HG02938 (cell line): ENCODE measurements at regions not wholly inside any gene's neighbourhood (a gene's known extent, or its start where the extent isn't known, plus 50 kb on each side); places are given as distances from the start of the nearest gene placed in this dataset.
"Not testable (repeated sequence)": the region's sequence is repeated elsewhere in the genome, so short reads cannot be mapped to it uniquely, and the experiment has no call there.

Experiments used
- ATAC-seq: cut with Tn5 transposase; IDR thresholded peaks from one replicate; pipeline ENCODE4 v1.9.1; 2021; ENCODE audit warnings: mild to moderate bottlenecking, moderate library complexity; ENCODE audit not compliant: unreplicated experiment

DNA sequence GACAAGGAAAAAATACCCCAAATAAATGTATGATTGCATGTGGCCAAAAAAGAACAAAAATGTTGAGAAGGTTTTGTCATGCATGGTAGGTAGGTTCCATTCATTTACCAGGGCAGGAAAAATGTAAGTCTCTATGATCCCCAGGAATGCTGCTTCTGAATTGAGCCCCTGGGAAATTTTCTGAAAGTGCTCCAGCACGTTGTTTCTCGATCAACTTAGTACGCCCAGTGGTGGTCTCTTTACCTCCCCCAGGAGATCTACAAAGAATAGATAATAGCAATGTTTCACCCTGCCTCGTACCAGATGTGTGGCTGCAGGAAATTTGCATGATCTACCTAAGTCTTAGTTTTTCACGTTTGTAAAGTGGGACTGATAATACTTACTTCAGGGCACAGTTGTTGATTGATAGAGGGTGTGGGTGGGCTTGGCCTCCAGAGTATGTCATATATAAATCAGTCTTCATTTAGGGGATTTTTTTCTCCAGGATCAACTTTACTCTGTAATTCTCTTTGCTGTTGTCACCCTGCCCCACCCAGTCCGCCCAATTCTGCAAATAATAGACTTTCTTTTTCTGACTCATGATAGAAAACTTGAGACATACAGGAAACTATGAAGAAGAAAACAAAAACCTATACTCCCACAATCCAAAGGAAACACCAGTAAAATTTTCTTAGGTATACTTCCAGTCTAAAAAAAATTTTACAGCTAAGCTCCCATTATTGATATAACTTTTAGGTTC is 462.0 kb upstream of the RUNX1 start:
- ATAC-seq: no peak

DNA sequence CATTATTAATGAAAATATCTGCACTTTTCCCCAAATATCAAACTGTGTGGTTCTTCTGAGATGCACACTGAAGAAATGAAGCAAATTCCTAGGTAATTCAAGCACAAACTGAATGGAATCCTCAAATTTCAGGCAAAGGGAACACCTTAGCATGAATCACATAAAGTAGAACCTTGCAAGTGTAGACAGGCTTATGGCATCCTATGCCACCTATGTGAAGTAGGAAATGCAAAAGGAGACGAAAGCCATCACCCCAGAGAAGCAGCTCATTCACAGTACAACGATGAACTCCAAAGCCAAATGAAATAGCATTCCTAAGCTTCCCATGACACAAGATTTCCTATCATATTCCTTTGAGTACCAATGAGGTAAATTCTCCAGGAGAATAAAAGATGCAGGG is 461.2 kb upstream of the RUNX1 start:
- ATAC-seq: no peak

DNA sequence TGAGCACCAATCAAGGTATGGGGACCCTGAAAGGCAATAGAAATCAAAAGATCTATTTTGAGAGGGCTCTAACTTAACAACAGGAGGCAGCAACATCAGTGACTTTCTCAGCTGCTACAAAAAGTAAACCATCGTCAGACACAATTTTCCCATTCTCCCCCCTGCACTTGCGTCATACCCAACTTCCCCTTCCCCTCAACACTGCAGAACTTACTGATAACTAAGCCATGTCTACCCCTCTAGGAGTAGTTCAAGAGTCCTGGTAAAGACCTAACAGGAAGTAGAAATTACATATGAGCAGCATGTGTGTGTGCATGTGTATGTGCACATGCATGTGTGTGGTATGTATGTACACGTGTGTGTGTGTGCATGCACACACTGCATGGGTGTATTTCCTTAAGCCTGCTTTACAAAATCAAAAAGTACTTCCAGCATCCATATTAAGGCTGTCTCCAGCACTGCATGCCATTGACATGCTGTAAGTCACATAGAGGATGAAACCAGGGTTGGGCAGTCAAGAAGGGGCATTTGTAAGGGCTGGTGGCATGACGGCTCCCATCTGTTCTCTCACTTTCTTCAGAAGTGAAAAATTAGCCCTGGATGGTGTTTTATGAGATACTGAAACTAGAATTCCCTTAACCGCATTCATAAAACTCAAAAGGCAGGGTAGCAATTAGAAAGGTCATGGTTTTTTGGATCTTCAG is 460.1 kb upstream of the RUNX1 start:
- no peak for ATAC-seq

DNA sequence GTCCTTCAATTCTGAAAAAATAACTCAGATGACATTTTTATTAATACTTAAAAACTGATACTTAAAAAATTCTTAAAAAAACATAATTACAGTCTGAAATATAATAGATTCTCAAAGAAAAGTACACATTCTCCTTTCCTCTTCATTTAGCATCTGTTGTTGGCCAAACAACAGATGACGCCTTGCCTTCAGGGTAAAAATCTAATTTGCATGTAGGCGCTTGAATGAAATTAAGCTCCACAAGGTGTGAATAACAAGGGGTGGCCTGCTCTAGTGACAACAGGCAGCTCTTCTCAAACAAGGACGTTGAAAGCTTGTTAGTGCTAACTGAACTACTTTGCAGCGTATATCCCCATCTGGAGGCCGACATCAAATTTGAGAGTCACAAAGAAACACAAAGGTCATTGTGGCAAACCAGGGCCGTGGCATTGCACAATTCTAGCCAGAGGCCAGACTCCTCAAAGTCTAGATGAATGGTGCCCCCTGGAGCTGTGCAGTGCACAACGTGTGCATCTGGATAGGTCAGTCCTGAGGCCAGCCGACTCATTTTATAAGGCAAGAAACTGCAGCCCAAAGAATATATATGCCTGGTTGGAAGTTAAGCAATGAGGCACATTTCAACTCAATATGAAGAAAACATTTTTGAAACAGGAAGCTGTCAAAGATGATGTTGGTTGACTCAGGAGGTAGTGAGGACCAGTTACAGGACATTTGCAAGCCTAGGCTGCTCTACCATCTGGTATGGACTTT is 459.2 kb upstream of the RUNX1 start:
- no peak for ATAC-seq

DNA sequence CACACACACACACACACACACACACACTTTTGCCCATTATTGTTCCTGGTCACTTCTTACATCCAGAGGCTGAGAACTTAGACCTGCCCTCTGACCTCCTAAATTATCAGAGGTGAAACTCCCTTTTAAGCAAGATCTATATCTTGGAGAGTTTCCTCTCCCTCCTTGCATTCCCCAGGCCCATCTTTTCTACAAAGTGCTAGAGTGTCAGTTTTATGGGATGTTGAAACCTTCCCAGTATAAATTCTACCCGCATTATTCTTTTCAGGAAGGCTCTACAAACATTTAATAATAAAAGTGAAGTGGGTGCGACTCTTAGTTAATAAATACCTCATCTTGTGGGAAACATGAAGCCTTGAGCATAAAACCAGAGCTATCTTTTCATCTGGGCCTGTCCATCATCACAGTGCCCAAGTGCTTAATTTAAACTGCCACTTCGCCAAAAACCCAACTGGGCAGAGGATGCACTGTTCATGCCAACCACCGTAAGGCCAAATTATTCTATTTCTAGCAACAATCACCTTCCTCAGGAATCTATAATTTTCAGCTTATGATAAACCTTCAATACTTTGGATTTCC is 458.2 kb upstream of the RUNX1 start:
- no peak for ATAC-seq

DNA sequence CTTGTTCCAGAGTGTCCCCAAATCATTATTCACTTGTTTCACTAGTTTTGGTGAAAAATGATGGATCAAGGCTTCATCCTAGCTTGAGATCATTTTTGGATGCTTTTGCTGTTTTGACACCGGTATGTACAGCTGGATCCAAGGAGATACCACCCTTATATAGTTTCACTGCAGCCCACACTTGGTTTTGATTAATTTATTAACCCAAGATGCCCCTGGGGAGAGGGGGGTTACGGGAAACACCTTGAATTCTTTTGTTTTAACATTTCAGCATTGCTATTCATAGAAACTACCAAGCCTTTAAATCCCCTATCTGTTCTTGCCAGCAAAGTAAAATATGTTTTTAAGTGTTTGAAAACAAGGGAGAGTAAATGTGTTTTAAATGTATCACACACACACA is 457.7 kb upstream of the RUNX1 start:
- ATAC-seq: no peak

DNA sequence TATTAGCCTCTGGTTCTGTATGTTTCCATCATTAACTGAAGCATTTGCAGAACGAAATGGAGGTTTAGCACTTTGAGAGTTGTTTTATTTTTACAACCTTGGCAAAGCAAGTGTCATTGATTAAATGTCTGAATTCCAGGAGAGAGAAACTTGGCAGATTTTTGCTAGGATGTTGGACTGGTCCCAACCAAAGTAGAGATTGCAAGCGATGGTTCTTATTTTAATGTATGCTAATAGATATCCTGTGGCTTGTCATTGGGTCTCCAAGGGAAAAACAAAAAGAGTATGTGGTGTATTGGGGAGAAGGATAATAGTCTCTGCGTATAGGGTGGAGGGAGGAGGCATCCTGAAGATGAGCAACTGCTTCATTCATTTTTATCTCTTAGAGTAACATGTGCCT is 457.2 kb upstream of the RUNX1 start:
- no peak for ATAC-seq

DNA sequence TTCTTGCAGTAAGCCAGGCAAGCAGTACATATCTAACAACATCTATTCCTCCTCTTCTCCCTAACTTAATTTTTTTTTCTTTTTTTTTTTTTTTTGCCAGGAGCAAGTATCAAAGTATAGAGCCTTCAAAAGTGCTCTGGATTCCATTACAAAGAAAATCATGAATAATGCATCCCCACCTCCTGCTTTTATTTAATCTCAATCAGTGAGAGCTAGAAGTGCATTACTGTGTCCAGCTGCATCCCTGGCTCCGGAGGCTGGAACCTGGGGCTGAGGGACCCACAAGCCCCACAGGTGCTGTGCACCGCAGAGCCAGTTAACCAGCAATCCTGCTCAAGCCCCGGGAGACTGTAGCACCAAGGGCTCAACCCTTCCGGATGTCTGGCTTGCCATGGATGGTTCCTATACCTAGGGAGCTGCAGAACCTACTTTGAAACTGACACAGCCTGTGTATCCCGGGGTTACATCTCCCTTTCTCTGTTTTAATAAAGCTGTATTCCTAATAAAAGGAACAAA is 455.9 kb upstream of the RUNX1 start:
- ATAC-seq: no peak

DNA sequence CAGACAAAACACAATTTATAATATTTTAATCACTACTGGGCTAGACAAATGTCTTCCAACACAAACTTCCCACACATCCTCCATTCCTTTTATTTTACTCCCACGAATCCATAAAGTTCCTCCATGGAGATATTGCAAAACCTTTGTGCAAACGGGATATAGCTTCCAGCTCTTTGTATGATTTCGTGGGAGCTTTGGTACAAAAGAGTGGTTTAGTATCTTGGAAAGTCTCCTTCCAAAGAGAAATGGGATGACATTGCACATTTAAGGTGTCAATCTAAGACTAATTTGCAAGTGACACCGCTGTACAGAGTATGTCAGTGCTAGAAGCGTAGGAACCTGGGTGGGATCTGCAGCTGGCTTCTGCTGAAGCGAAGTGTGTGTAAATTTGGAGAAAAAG is 455.2 kb upstream of the RUNX1 start:
- ATAC-seq: no peak

DNA sequence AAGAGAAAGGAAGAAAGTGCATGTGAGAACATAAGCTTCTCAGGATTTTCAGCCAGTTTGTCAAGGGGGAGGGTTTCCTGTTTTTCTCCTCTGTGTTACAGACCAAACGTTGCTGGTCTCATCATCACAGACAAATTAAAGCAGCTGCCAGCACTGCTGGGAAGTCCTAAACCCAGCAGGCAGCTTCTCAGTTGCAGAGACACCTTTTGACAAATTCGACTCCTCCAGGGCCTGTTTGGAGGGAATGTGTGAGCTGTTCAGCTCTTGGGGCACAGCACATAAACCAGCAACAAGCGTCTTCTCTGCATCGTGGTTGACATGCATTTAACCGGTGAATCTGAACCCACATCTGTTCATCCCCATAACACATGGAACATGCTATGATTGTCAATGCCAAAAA is 454.6 kb upstream of the RUNX1 start:
- no peak for ATAC-seq

DNA sequence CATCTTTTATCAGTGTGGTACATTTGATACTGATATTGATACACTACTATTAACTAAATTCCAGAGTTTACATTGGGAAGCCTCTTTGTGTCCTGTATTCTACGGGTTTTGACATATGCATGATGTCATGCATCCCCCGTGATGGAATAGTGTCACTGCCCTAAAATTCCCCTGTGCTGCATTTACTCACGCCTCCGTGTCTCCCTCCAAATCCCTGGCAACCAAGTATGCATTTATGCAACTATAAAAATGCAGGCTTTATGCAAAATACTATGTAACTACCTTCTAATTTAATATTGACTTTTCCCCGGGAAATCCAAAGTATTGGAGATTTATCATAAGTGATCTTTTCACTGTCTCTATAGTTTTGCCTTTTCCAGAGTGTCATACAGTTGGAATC is 453.7 kb upstream of the RUNX1 start:
- ATAC-seq: no peak

DNA sequence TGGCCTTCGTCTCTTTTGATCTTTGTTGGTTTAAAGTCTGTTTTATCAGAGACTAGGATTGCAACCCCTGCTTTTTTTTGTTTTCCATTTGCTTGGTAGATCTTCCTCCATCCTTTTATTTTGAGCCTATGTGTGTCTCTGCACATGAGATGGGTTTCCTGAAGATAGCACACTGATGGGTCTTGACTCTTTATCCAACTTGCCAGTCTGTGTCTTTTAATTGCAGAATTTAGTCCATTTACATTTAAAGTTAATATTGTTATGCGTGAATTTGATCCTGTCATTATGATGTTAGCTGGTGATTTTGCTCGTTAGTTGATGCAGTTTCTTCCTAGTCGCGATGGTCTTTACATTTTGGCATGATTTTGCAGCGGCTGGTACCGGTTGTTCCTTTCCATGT is 448.4 kb upstream of the RUNX1 start:
- ATAC-seq: not testable (repeated sequence)

DNA sequence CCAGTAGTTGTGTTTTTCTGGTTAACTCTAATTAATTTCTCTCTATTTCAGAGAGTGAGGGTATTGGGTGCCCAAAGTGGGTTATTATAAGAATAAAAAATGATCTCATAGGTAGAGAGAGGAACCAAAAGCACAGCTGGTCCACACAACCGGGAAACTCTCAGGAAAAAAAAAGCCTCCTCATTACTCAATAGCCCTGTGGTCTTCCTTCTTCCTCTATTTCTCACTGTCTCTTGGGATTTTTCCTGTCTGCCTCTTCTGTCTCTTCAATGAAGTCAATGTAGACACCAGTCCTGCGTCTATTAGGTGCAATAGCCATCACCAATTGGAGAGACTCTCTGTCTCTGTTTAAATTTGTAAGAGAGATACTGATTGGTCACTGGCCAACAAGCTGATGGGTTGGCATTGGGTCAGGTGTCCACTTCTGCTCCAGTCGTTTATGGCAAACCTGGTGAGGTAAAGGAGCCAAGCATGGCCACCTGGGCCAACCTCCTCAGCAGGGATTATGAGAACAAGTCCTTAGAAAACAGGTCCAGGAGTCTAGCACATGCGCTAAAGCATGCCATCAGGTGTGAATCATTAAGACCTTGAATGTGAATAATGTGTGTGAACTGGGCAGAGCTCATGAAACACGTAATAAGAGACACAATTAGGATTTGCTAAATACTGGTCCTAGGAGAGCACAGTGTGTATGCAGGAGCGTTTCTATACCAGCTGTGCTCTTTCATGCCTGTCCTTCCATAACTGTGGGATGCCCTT is 443.0 kb upstream of the RUNX1 start:
- ATAC-seq: no peak

DNA sequence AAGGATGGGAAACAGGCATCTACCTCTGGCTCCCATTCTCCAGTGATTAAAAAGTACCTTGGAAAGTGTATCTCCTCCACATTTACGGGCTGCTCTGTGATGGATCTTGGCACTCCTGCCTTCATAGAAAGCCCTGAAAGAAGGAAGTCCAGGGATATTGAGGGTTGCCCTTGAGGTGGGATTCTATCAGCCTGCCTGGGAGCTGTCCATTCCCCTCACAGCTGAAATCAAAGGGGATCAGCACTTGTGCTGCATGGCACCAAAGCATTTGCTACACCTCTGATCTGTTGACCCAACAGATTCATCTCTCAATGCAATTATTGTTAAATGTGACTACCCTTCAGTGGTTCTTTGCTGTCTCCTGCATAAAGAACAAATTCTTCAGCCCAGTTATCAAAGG is 442.0 kb upstream of the RUNX1 start:
- no peak for ATAC-seq

DNA sequence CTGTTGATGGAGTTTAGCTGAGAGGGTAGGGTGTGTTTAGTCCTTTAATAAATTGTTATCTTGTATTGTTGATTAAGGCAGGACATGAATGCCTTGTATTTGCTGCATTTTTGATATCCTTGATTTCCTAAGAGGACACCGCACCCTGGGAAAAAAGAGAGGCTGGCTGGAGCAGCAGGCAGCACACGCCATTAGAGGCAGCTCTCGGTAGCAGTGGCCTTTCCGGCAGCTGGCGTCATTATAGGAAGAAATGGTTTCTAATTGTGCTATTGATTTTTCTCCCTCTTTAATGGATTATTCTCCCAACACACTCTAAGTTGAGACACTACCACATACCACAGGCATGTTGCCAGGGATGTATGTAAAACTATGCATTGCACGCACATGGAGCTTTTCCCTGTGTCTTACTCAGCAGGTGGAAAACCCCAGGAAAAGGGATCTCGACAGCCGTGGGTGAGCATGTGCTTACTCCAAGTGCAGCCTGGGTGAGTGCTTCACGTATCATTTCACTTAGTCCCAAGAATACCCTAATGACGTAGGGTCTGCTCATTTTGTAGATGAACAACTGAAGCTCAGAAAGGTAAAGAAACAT is 440.4 kb upstream of the RUNX1 start:
- no peak for ATAC-seq

DNA sequence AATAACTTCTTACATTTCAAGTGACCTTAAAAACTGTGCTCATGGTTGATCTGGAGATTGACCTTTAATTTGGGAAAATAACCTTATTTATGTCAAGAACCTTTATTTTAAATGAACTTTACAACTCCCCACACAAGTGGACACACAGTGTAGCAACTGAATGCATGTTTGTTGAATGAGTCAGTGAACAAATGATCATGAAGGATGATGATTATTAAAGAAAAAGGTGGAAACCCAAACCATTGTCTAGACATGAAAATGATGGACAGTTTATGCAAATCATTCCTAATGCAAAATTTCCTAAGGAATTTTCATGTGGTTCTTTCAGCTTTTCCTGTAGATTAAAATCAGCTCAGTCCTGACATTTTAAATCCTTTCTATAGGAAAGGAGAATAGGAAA is 439.8 kb upstream of the RUNX1 start:
- no peak for ATAC-seq

DNA sequence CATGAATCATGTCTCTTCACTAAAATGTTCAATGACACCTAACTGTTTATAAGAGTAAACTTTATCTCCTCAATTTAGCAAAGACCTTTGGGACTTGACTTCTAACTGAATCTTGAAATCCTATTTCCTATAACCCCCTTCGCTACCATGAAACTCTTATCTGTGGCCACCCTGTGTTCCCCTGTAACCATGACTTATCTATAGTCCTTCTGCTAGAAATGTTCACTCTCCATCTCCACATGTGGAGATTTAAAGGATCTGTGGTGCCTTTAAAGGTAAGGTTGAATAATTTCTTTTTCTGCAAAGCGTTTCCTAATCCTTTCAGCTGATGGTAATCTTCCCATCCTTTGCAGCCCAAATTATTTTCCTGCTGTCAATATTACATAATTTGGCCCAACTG is 436.3 kb upstream of the RUNX1 start:
- no peak for ATAC-seq

DNA sequence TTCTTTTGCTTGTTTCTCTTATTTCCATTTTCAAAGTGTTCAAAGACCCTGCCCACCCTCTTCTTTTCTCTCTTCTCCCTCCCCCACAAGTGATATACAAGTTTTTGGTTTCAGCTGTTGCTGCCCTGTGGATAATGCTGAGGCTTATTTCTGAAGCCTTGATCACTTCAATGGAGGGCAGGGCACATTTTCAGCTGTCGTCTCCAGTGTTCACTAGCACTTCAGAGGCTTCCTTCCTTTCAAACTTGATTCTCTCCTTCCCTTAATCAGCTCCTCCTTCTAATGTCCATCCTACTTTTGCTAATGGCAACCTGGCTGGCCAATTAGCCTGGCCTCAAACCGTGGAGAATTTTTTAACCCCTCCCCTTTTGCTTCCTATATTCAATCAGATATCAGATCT is 435.7 kb upstream of the RUNX1 start:
- no peak for ATAC-seq

DNA sequence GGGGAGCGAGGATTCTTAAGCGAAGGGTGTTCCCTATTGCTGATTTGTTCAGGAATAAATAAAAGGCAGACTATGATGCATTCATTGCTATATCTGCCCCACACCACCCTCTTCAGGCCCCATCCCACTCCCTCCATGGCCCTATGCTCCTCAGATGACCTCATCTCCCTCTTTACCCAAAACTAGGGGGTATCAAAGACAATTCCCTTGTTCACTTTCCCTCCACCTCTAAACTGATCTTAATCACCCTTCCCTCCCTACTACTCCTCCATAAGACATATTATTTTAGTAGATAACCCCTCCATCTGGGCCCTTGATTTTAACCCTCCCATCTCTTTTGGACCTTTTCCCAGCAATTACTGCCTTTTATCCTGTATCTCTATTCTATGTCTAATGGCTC is 434.9 kb upstream of the RUNX1 start:
- ATAC-seq: no peak

DNA sequence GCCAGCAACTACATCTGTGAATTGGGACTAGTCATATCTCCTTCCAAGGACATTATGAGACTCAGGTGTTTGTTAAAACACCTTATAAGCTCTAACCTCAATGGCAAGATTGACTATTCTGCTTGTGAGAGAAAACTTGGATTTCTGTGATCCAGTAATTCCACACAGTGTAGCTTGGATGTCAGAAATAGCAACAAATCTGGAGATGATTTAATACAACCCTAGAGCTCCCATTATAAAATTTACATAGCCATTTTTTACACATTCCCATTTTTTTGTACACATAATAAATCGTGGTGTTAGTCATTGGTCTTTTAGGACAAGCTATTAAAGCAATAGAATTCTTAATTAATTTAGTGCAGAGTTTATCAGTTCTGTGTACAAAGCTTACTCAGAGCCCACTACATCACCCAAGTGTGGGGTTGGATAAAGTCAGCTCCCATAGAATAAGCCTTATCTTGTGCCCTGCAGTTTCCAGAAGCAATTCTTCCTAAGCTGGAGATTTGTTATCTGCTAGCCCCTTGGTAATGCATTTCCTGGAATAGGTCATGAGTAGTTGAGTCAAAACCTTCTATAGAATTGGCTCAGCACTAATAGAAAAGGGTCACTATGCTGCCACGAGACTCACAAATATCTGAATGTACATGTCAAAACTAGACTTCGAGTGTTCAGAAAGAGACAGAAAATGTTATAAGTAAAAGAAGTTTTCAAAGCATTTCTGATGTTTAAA is 434.0 kb upstream of the RUNX1 start:
- no peak for ATAC-seq
